ENCODE measurements at regions not wholly inside any gene's neighbourhood (a gene's known extent, or its start where the extent isn't known, plus 50 kb on each side); places are given as distances from the start of the nearest gene placed in this dataset.

DNA sequence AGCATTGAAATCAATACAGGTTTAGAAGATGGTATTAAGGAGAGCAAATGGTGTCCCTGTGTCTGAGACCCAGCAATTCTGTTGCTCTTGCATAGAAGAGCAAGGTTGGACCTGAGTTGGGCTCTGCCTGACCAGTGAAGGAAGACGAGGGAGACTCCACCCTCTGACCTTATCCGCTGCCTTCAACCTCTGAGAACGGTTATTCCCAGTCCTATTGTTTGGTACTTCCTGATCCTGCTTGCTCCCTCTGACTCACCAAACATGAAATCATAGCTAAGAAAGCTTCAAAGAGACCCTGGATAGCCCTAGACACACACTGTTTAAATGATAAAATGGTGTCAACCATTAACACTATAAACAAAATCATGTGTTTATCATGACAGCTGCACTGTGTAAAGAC lies 218.5 kb downstream of the PLK2 start:
- TF ChIP-seq POLR2A (IDR thresholded peaks at IDR 0.05; ENCODE audit: low read depth, low read length) (no peak), POLR2AphosphoS5 (IDR thresholded peaks at IDR 0.05; ENCODE audit: low read depth, low read length) (no peak)
